Left lung (tissue), 4 donors: ENCODE measurements at regions not wholly inside any gene's neighbourhood (a gene's known extent, or its start where the extent isn't known, plus 50 kb on each side); places are given as distances from the start of the nearest gene placed in this dataset.

Source experiments
- ATAC-seq: fragments of 200-7000 bp; cut with Tn5 transposase; one replicate; pipeline ENCODE4 v1.9.1; 2020; ENCODE audit warnings: moderate library complexity
- DNase-seq, 4 donors: peaks; one replicate each; pipeline ENCODE4 v3.0.0-alpha.2; 2013 to 2020
- H3K27ac ChIP-seq, 2 donors: fragments of 200-600 bp; sonication (generic) in 1 of 2; one replicate each; pipeline versions ENCODE4 v1.5.0 to v1.8.0; 2020 to 2021
- H3K27me3 ChIP-seq, 2 donors: fragments of 200-600 bp; sonication (generic) in 1 of 2; one replicate each; pipeline versions ENCODE4 v1.5.0 to v1.8.0; 2020 to 2021
- H3K36me3 ChIP-seq, 2 donors: fragments of 200-600 bp; sonication (generic) in 1 of 2; one replicate each; pipeline versions ENCODE4 v1.5.0 to v1.8.0; 2020 to 2021
- H3K4me1 ChIP-seq, 2 donors: fragments of 200-600 bp; one replicate each; pipeline ENCODE4 v1.8.0; 2021
- H3K4me3 ChIP-seq, 2 donors: fragments of 200-600 bp; sonication (generic) in 1 of 2; one replicate each; pipeline versions ENCODE4 v1.5.0 to v1.8.0; 2020 to 2021; ENCODE audit warnings: mild to moderate bottlenecking in 1 of 2
- H3K9me3 ChIP-seq, 2 donors: fragments of 200-600 bp; sonication (generic) in 1 of 2; one replicate each; pipeline versions ENCODE4 v1.5.0 to v1.8.0; 2020 to 2021
- CTCF ChIP-seq, 2 donors: fragments of 200-600 bp; sonication (generic) in 1 of 2; IDR thresholded peaks; one replicate each; pipeline versions ENCODE4 v1.5.0 to v1.8.0; 2021; ENCODE audit warnings: antibody characterized with exemption in 2 of 2
- intact Hi-C, 2 donors: fragments of 100-400 bp; cut with DNase I; formaldehyde crosslinking; loops; one replicate each; pipeline versions ENCODE4 v1.11.2 to v1.14.2; 2022
- donor health status: DM: no; HTN: yes; CAD: no.
- donor health status: DM: no; HTN: no; CAD: no.

GRCh38 chr5:4208537-4208936 is 612.9 kb downstream of the IRX1 start:
- Histone ChIP-seq H3K27me3 (no peaks in the 10 kb centered on the region), H3K4me3 (no peak overlapping the region), H3K36me3 (no peaks in the 10 kb centered on the region), H3K4me1 (no peaks in the 10 kb centered on the region), H3K9me3 (peaks cover 0 to 2% of the 10 kb centered on the region in 2 donors), H3K27ac (no peak overlapping the region)
- no peak for TF ChIP-seq CTCF (IDR thresholded peaks at IDR 0.05)
- intact Hi-C loops = no loop called here
- DNase-seq = no peak
- no peak for ATAC-seq

GRCh38 chr5:4208996-4209395 is 613.4 kb downstream of the IRX1 start:
- no peaks in the 10 kb centered on the region for H3K4me1 ChIP-seq
- no peaks in the 10 kb centered on the region for H3K36me3 ChIP-seq
- intact Hi-C loops = no loop called here
- peaks cover 0 to 2% of the 10 kb centered on the region in 2 donors for H3K9me3 ChIP-seq
- DNase-seq = no peak
- H3K4me3 ChIP-seq = no peak overlapping the region
- no peak for ATAC-seq
- no peak overlapping the region for H3K27ac ChIP-seq
- no peaks in the 10 kb centered on the region for H3K27me3 ChIP-seq
- no peak for TF ChIP-seq CTCF (IDR thresholded peaks at IDR 0.05)

GRCh38 chr5:4212071-4212739 is 616.6 kb downstream of the IRX1 start:
- Histone ChIP-seq H3K27me3 (no peaks in the 10 kb centered on the region), H3K27ac (no peak overlapping the region), H3K4me1 (no peaks in the 10 kb centered on the region), H3K4me3 (no peak overlapping the region), H3K9me3 (peaks cover 0 to 2% of the 10 kb centered on the region in 2 donors), H3K36me3 (no peaks in the 10 kb centered on the region)
- ATAC-seq = no peak
- DNase-seq = no peak
- intact Hi-C loops = no loop called here
- TF ChIP-seq CTCF (IDR thresholded peaks at IDR 0.05) = no peak

GRCh38 chr5:4212981-4213819 is 617.6 kb downstream of the IRX1 start:
- ATAC-seq (no peak), DNase-seq (no peak)
- no peak for TF ChIP-seq CTCF (IDR thresholded peaks at IDR 0.05)
- no peaks in the 10 kb centered on the region for H3K27me3 ChIP-seq
- no peaks in the 10 kb centered on the region for H3K9me3 ChIP-seq
- no peak overlapping the region for H3K4me3 ChIP-seq
- intact Hi-C loops = no loop called here
- no peaks in the 10 kb centered on the region for H3K4me1 ChIP-seq
- H3K27ac ChIP-seq = no peak overlapping the region
- H3K36me3 ChIP-seq = no peaks in the 10 kb centered on the region

- no peak for ATAC-seq
- Histone ChIP-seq H3K27ac (no peak overlapping the region), H3K4me1 (no peaks in the 10 kb centered on the region), H3K36me3 (no peaks in the 10 kb centered on the region), H3K9me3 (peaks cover 0 to 2% of the 10 kb centered on the region in 2 donors), H3K27me3 (no peaks in the 10 kb centered on the region), H3K4me3 (no peak overlapping the region)
- intact Hi-C loops = no loop called here
- no peak for TF ChIP-seq CTCF (IDR thresholded peaks at IDR 0.05)
- DNase-seq = no peak
Observed at GRCh38 chr5:4215143-4215542, 619.5 kb downstream of the IRX1 start.
